Hepatic stellate cell (primary cell): ENCODE measurements at regions not wholly inside any gene's neighbourhood (a gene's known extent, or its start where the extent isn't known, plus 50 kb on each side); places are given as distances from the start of the nearest gene placed in this dataset.

ENCODE experiments used
- DNase-seq: peaks from one replicate; pipeline ENCODE4 v3.0.0; 2011; ENCODE audit warnings: low spot score

- no peak for DNase-seq
These were observed 177.4 kb upstream of the NRIP1 start for GRCh38 chr21:15241997-15242736.

GRCh38 chr21:15242906-15243305, 178.1 kb upstream of the NRIP1 start:
- DNase-seq, result no peak

GRCh38 chr21:15243406-15243805, 178.6 kb upstream of the NRIP1 start:
- no peak for DNase-seq

- no peak for DNase-seq
These were observed 182.8 kb upstream of the NRIP1 start for GRCh38 chr21:15247613-15248012.

GRCh38 chr21:15249285-15249993, 184.6 kb upstream of the NRIP1 start:
- no peak for DNase-seq

- no peak for DNase-seq
These were observed 185.6 kb upstream of the NRIP1 start for GRCh38 chr21:15250384-15250783.

GRCh38 chr21:15252431-15252830, 187.6 kb upstream of the NRIP1 start:
- no peak for DNase-seq

- DNase-seq, result no peak
These were observed 189.3 kb upstream of the NRIP1 start for GRCh38 chr21:15254111-15254510.

GRCh38 chr21:15255261-15255660, 190.5 kb upstream of the NRIP1 start:
- DNase-seq, result no peak

- DNase-seq, result no peak
These were observed 191.0 kb upstream of the NRIP1 start for GRCh38 chr21:15255763-15256162.

DNA sequence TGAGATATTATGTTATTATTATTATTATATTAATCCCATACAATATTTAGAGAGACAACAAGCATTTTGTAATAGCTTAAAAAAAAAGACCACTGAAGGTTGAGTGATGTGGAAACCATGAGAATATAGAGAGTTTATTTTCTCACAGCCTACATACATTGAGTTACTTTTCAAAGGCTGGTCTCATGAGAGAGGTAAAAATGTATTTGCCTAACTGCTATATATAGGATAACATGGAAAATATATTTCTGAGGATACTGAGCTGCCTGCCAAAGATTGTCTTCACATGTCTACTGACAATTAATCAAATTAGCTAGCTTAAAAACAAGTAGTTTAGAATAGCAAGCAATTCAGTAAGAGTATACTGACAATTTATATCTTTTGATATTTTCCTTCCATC, 192.2 kb upstream of the NRIP1 start:
- no peak for DNase-seq

GRCh38 chr21:15257646-15258045, 192.8 kb upstream of the NRIP1 start:
- DNase-seq, result no peak

DNA sequence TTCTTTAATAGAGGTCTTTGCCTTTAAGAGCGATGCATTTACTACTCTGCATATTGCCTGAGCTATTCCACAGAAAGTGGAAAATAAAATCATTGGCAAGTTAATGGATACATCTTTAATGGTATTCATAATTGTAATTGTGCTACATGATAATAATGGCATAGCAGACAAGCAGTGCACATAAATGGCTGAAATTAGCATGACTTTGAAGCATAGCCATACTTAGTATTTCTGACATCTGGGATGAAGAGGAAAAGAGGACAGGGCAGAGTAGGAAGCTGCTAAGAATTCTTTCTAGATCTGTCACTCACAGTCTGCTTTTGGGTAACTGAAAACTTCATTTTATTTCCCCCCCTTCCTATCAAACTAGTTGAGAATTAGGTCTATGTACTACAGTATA, 195.0 kb upstream of the NRIP1 start:
- DNase-seq, result no peak

- DNase-seq, result no peak
These were observed 195.8 kb upstream of the NRIP1 start for GRCh38 chr21:15260604-15261003.

GRCh38 chr21:15264084-15264665, 199.4 kb upstream of the NRIP1 start:
- no peak for DNase-seq

- no peak for DNase-seq
These were observed 207.4 kb upstream of the NRIP1 start for GRCh38 chr21:15272171-15272570.

GRCh38 chr21:15272591-15272990, 207.8 kb upstream of the NRIP1 start:
- DNase-seq, result no peak

DNA sequence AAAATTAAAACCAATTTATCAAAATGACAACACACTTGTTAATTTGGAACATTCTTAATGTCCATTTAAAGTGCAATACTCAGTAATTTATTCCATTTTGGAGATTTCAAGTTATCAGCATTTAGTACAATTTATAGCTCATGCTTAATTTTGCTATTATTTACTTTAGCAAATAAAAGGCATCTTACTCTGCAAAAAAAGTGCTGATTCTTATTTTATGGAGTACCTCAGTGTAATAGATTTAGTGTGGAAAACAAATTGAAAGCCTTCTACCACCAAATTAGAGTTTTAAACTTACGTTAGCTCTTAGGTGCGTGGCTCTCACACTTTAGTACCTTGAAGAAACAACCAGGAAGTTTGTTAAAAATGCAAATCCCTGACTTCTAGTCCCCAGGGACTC, 208.4 kb upstream of the NRIP1 start:
- DNase-seq, result no peak

DNA sequence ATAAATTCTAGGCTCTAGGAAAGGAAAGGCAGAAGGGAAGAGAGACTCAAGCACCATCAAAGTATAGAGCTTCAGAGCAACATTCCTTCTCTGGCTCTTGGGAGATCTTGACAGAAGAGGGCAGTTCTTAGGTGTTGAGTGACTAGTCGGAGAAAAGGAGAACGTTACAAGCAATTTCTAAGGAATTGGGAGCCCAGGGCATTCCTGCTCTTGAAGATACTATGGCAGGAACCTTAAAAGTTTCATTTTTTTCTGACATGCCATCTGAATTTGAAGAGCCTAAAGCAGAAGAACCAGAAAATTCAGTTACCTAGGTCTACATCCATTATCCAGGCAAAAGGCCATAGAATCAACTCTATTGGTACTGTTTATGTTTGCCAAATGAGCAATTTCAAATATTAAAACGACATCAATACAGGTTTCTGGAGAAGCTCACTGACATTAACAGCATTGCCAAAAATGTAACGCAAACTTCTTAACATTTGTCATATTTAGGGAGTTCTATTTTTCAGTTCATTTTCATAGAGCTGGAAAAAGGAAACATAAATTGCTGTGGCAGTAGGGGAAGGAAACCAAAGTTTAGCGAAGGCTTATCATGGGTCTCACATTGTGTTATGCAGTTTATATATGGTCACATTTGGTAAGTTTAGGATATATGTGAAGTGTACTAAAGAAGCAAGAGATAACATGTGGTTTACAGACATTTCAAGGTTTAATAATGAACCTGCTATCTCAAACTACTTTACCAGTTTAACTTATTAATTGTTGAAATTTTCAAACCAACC, 210.1 kb upstream of the NRIP1 start:
- DNase-seq, result no peak

GRCh38 chr21:15275615-15276235, 210.9 kb upstream of the NRIP1 start:
- no peak for DNase-seq

DNA sequence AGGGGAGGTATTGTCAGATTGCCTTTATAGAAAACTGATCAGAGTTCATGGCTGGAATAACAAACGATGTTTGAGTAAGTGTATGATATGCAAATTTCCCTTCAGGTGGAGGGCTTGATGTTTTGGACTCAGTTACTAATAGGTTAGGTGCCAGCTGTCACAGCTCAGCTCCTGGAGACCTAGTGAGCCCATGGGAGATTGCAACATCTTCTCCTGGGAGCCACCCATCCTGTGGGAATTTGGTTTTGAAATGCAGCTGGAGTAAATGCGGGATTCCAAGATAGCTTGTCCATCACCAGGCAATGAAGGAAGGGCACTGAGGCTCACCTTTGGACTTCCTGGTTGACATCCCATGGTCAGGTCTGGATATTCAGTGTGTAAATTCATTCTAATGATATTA, 211.4 kb upstream of the NRIP1 start:
- DNase-seq, result no peak

- DNase-seq, result no peak
These were observed 212.7 kb upstream of the NRIP1 start for GRCh38 chr21:15277466-15277865.
